LNCaP clone FGC (cell line): ENCODE measurements at regions not wholly inside any gene's neighbourhood (a gene's known extent, or its start where the extent isn't known, plus 50 kb on each side); places are given as distances from the start of the nearest gene placed in this dataset.
"Not testable (repeated sequence)": the region's sequence is repeated elsewhere in the genome, so short reads cannot be mapped to it uniquely, and the experiment has no call there.

Experiments
- DNase-seq: peaks from one replicate; pipeline ENCODE4 v3.0.0-alpha.2; 2011; ENCODE audit warnings: low read depth
- H3K4me3 ChIP-seq: 2 replicates; pipeline ENCODE4 v1.5.1; 2011; ENCODE audit warnings: mild to moderate bottlenecking, low read depth, low read length, control low read depth
- TF ChIP-seq, protein P1 (sequence below): IDR thresholded peaks from 2 replicates; pipeline ENCODE4 v1.5.1; 2012; ENCODE audit warnings: mild to moderate bottlenecking; ENCODE audit not compliant: control insufficient read depth, insufficient read depth; ENCODE audit errors: extremely low read depth

DNA sequence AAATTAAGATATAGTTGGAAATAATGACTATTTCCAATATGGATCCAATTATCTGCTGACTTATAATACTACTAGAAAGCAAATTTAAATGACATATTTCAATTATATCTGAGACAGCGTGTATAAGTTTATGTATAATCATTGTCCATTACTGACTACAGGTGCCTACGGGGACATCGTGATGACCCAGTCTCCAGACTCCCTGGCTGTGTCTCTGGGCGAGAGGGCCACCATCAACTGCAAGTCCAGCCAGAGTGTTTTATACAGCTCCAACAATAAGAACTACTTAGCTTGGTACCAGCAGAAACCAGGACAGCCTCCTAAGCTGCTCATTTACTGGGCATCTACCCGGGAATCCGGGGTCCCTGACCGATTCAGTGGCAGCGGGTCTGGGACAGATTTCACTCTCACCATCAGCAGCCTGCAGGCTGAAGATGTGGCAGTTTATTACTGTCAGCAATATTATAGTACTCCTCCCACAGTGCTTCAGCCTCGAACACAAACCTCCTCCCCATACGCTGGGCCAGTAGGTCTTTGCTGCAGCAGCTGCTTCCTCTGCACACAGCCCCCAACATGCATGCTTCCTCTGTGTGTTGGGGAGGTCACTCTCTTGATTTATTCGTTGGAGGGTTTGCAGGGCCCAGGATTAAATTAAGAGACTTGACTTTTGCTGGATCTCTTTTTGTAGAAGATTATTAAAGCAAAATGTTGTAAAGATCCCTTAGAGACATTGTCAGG lies 194.4 kb downstream of the RPIA start:
- TF ChIP-seq, protein P1, sequence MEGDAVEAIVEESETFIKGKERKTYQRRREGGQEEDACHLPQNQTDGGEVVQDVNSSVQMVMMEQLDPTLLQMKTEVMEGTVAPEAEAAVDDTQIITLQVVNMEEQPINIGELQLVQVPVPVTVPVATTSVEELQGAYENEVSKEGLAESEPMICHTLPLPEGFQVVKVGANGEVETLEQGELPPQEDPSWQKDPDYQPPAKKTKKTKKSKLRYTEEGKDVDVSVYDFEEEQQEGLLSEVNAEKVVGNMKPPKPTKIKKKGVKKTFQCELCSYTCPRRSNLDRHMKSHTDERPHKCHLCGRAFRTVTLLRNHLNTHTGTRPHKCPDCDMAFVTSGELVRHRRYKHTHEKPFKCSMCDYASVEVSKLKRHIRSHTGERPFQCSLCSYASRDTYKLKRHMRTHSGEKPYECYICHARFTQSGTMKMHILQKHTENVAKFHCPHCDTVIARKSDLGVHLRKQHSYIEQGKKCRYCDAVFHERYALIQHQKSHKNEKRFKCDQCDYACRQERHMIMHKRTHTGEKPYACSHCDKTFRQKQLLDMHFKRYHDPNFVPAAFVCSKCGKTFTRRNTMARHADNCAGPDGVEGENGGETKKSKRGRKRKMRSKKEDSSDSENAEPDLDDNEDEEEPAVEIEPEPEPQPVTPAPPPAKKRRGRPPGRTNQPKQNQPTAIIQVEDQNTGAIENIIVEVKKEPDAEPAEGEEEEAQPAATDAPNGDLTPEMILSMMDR: no peak
- no peak overlapping the region for H3K4me3 ChIP-seq
- no peak for DNase-seq

DNA sequence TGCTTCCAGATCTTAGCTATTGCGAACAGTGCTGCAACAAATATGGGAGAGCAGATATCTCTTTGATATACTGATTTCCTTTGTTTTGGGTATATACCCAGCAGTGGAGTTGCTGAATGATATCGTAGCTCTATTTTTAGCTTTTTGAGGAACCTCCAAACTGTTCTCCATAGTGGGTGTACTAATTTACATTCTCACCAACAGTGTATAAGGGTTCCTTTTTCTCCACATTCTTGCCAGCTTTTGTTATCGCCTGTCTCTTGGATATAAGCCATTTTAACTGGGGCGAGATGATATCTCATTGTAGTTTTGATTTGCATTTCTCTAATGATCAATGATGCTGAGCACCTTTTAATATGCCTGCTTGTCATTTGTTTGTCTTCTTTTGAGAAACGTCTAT lies 196.0 kb downstream of the RPIA start:
- H3K4me3 ChIP-seq, DNase-seq: not testable (repeated sequence)

GRCh38 chr2:88892207-88892606 lies 200.7 kb downstream of the RPIA start:
- DNase-seq: no peak
- no peak overlapping the region for H3K4me3 ChIP-seq
- TF ChIP-seq, protein P1: no peak

DNA sequence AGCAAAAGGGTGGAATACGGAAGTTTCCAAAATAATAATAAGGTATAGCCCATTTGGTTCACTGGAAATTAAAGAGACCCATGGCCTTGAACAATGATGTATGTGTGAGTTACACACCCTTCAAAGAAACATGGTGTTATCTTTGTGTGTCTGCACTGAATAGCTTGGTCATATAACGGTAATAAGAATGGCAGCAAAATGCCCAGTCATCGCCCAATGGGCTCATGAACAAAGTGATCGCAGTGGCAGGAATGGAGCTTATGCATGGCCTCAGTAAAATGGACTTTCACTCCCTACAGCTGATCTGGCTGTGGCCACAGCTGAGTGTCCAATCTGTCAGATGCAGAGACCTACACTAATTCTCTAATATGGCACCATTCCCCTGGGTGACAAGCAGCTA lies 201.3 kb downstream of the RPIA start:
- TF ChIP-seq, protein P1: no peak
- H3K4me3 ChIP-seq: no peak overlapping the region
- no peak for DNase-seq

GRCh38 chr2:88896971-88897370 lies 205.5 kb downstream of the RPIA start:
- DNase-seq: no peak
- TF ChIP-seq, protein P1: no peak

DNA sequence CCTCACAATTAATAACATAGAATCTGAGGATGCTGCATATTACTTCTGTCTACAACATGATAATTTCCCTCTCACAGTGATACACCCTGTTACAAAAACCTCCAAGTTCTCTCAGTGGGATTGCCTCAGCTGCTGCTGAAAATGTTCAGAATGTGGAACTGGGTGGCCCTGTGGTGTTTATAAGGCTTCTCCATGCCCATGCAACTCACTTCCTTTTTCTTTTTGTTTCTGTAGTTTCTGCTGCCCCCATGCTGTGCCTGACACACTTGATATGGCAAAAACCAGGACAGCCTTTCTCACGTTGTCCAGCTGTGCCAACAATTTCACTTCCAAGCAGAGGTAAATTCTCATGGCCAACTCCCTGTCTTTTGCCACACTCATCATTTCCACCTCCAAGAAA lies 206.2 kb downstream of the RPIA start:
- H3K4me3 ChIP-seq: no peak overlapping the region
- TF ChIP-seq, protein P1: no peak
- no peak for DNase-seq

More at GRCh38 chr2:88896971-88897370, 205.5 kb downstream of the RPIA start:
- H3K4me3 ChIP-seq: no peak overlapping the region

DNA sequence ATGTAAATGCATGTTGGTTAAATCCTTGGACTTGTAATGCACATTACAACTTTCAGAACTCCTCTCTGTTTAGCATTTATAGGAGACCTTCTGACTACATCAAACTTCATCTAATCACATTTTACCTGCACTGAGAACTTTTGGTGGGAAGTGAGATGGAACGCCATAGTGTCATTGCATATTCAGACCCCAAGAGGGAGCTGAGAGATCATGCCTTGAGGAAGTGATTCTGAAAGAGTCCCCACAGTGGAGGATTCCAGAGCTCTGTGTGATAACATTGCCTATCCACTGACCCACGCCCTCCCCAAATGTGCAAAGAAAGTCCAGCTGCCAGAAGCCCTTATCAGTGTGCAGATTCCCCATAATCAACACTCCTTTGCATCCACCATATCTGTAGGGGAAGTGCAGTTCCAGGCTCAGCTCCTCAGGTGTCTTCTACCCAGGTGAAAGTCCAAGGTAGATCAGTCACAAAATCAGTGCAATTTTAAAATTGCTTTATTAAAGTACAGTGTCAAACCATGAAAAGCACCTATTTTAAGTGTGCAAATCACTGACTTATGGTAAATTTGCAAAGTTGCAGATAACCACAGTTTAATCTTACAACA lies 212.4 kb downstream of the RPIA start:
- no peak overlapping the region for H3K4me3 ChIP-seq
- TF ChIP-seq, protein P1: peak; percentile 72
- DNase-seq: no peak
